Breast epithelium (tissue), 3 donors: ENCODE measurements at regions not wholly inside any gene's neighbourhood (a gene's known extent, or its start where the extent isn't known, plus 50 kb on each side); places are given as distances from the start of the nearest gene placed in this dataset.

Experiments used
- POLR2A ChIP-seq: fragments of 450-650 bp; IDR thresholded peaks from one replicate; pipeline ENCODE4 v1.6.1; 2016; ENCODE audit warnings: antibody characterized with exemption, mild to moderate bottlenecking, moderate library complexity
- POLR2AphosphoS5 ChIP-seq, 3 donors: sonication (generic); formaldehyde crosslinking; IDR thresholded peaks; one replicate each; pipeline ENCODE4 v1.6.1; 2017; ENCODE audit warnings: antibody characterized with exemption in 3 of 3
- TF ChIP-seq, protein P1 (sequence below), 3 donors: fragments of 450-650 bp; IDR thresholded peaks; one replicate each; pipeline ENCODE4 v1.5.1; 2016 to 2017; ENCODE audit warnings: antibody characterized with exemption in 3 of 3, mild to moderate bottlenecking in 3 of 3, moderate library complexity in 3 of 3

GRCh38 chr5:173671121-173671949, 54.9 kb upstream of the BOD1 start:
- TF ChIP-seq POLR2AphosphoS5 (IDR thresholded peaks at IDR 0.05): peak in 2 of 3 donors; percentile 8 to 43
- TF ChIP-seq, protein P1, sequence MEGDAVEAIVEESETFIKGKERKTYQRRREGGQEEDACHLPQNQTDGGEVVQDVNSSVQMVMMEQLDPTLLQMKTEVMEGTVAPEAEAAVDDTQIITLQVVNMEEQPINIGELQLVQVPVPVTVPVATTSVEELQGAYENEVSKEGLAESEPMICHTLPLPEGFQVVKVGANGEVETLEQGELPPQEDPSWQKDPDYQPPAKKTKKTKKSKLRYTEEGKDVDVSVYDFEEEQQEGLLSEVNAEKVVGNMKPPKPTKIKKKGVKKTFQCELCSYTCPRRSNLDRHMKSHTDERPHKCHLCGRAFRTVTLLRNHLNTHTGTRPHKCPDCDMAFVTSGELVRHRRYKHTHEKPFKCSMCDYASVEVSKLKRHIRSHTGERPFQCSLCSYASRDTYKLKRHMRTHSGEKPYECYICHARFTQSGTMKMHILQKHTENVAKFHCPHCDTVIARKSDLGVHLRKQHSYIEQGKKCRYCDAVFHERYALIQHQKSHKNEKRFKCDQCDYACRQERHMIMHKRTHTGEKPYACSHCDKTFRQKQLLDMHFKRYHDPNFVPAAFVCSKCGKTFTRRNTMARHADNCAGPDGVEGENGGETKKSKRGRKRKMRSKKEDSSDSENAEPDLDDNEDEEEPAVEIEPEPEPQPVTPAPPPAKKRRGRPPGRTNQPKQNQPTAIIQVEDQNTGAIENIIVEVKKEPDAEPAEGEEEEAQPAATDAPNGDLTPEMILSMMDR (IDR thresholded peaks at IDR 0.05): no peak
- TF ChIP-seq POLR2A: no peak
